Inferior parietal cortex (tissue), 1 donor: ENCODE measurements at regions not wholly inside any gene's neighbourhood (a gene's known extent, or its start where the extent isn't known, plus 50 kb on each side); places are given as distances from the start of the nearest gene placed in this dataset.
"Not testable (repeated sequence)": the region's sequence is repeated elsewhere in the genome, so short reads cannot be mapped to it uniquely, and the experiment has no call there.

Source experiments
- DNase-seq: peaks from one replicate; pipeline ENCODE4 v3.0.0-alpha.2; 2016; ENCODE audit errors: extremely low spot score

GRCh38 chr11:109934151-109934550 lies 159.0 kb upstream of the ZC3H12C start:
- no peak for DNase-seq

- DNase-seq = no peak
Measured at GRCh38 chr11:109936661-109937180, 156.5 kb upstream of the ZC3H12C start.

GRCh38 chr11:109937968-109938367 lies 155.2 kb upstream of the ZC3H12C start:
- DNase-seq = no peak

GRCh38 chr11:109939166-109939810 lies 153.9 kb upstream of the ZC3H12C start:
- peak; percentile 70 for DNase-seq

DNA sequence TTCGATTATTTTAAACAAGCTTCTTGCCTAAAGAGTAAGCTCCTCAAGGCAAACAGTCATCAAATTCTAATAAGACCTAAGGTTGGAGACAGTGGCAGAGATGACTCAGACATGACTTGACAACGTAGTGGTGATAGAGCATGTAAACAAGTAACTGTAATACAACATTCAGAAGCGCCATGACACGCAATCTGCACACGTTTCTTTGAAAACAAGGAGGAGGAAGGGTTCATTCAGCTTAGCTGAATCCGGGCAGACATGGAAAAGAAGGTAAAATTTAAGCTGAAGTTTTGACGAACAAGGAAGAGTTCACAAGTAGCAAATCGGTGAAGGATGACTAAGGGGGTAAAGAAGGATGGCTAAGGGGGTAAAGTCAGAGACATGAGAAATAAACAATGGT lies 152.4 kb upstream of the ZC3H12C start:
- no peak for DNase-seq

GRCh38 chr11:109945626-109946321 lies 147.4 kb upstream of the ZC3H12C start:
- DNase-seq = no peak

GRCh38 chr11:109946322-109946846 lies 146.8 kb upstream of the ZC3H12C start:
- peak; percentile 95 for DNase-seq

- DNase-seq = no peak
Measured at GRCh38 chr11:109954534-109954933, 138.7 kb upstream of the ZC3H12C start.

DNA sequence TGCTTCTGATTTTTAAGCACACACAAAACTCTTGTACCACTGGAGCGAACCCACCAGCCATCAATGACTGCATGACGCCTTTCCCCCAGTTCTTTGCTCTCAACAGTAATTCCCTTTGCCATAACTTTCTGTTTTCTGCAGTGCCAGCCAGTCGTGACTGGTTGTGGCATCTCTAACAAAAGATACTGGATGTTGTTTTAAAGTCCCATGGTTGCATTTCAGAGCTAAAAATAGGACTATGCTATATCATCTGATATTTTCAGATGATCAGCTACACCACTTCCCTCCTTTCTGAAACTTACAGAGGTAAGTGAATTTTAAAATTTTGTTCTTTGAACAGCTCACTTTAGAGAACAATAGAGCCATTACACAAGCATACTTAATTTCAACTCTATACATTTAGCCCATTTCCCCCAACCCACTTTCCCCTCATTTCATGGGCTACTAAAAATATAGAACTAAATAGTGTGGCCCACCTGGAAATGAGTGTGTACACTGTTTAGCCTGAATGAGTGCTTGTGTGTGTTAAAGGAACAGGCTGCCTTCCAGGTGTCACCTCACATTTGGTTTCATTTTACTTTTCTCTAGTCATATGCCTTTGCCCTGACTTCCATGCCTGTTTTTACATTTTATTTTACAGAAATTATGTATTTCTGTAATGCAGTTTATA lies 136.9 kb upstream of the ZC3H12C start:
- no peak for DNase-seq

DNA sequence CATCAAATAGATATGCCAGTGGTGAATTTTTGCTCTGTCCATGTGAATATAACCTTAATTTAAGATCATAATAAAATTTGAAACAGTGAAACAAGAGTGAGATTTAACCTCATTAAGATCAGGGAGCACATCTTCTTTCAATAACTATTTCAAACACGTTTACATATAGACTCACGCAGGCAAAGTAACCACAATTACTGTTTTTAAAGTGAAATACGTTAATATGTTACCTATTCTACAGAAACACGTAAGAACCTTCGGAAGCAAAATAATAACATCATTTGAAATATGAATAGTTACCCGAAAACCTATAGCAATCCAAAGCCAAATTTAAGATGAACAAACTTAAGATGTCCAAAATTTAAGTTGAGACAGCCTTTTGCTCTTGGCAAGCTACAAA lies 136.2 kb upstream of the ZC3H12C start:
- DNase-seq = no peak

- DNase-seq = no peak
Measured at GRCh38 chr11:109957601-109958000, 135.6 kb upstream of the ZC3H12C start.

- no peak for DNase-seq
Measured at GRCh38 chr11:109958131-109958820, 134.9 kb upstream of the ZC3H12C start.

- no peak for DNase-seq
Measured at GRCh38 chr11:109958821-109959166, 134.4 kb upstream of the ZC3H12C start.

- no peak for DNase-seq
Measured at GRCh38 chr11:109960831-109961230, 132.4 kb upstream of the ZC3H12C start.

- DNase-seq = no peak
Measured at GRCh38 chr11:109961261-109961660, 131.9 kb upstream of the ZC3H12C start.

- no peak for DNase-seq
Measured at GRCh38 chr11:109963101-109963500, 130.1 kb upstream of the ZC3H12C start.

DNA sequence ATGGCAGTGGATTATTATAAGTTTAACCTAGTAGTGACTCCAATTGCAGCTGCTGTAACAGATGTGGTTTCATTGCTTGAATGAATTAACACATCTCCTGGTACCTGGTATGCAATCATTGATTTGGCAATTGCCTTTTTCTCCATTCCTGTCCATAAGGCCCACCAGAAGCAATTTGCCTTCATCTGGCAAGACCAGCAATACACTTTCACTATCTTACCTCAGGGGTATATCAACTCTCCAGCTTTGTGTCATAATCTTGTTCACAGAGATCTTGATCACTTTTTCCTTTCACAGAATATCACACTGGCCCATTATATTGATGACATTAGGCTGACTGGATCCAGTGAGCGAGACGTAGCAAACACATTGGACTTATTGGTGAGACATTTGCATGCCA lies 128.7 kb upstream of the ZC3H12C start:
- no peak for DNase-seq

- not testable (repeated sequence) for DNase-seq
Measured at GRCh38 chr11:109965445-109965844, 127.7 kb upstream of the ZC3H12C start.

- DNase-seq = not testable (repeated sequence)
Measured at GRCh38 chr11:109965926-109966325, 127.3 kb upstream of the ZC3H12C start.

DNA sequence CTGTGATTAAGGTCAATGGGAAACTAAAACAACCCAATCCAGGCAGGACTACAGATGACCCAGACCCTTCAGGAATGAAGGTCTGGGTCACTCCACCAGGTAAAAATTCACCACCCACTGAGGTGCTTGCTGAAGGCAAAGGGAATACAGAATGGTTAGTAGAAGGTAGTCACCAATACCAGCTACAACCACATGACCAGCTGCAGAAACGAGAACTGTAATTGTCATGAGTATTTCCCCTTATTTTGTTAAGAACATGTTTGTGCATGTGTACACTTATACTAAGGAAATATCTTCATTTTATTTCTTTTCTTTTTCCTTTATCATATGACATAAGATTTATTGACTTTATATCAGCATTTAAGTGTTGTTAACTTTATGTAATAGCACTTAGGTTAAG lies 126.1 kb upstream of the ZC3H12C start:
- DNase-seq = not testable (repeated sequence)

DNA sequence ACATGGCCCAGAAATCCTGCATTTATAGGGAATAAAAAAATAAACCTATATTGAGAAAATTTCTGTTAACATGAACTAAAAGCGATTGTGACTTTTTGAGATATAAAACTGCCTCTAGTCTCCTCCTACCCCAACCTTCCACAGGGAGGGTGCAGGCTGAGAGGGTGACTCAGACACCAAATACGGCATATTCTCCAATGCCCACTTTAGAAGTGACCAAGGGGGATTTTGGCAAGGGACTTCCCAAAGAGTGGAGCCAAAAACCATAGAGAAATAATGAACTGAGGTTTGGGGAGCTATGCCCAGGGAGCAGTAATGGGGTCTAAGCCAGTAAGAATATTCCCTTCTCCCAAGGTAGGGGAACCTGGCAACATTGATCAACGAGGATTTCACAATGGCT lies 124.9 kb upstream of the ZC3H12C start:
- DNase-seq = no peak

- DNase-seq = no peak
Measured at GRCh38 chr11:109968781-109969180, 124.4 kb upstream of the ZC3H12C start.
